ENCODE measurements at regions not wholly inside any gene's neighbourhood (a gene's known extent, or its start where the extent isn't known, plus 50 kb on each side); places are given as distances from the start of the nearest gene placed in this dataset.

DNA sequence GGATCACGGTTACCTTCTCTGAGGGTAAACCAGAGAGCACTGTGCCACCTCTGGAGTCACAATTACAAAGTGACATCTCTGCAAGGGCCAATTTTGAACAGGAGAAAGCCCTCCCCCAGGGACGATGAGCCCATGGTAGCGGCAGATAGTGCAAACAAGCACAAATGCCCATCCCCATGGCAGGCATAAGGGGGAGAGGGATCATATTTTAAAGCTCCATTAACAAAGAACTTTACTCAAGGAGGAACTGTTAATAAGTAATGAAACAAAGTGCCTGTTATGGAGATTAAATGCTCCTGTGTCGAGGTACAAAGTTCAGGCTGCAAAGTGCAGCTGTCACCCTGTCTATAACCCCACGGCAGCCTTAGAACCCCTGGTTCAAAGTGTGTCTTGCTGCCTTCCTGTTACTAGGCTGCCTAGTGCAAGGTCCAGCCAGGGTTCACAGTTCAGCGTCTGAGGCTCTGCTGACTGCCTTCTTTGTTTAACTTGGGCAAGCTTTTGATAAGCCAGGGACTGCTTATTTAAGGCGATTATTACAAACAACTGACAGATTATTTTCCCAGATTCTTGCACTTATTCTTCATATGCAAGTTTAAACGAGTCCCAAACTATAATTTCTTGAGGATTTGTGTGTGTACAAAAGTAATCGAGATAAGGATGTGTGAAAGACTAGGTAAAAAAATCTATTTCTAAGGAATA is 75.7 kb upstream of the NRIP1 start:
- TF ChIP-seq, protein P1, sequence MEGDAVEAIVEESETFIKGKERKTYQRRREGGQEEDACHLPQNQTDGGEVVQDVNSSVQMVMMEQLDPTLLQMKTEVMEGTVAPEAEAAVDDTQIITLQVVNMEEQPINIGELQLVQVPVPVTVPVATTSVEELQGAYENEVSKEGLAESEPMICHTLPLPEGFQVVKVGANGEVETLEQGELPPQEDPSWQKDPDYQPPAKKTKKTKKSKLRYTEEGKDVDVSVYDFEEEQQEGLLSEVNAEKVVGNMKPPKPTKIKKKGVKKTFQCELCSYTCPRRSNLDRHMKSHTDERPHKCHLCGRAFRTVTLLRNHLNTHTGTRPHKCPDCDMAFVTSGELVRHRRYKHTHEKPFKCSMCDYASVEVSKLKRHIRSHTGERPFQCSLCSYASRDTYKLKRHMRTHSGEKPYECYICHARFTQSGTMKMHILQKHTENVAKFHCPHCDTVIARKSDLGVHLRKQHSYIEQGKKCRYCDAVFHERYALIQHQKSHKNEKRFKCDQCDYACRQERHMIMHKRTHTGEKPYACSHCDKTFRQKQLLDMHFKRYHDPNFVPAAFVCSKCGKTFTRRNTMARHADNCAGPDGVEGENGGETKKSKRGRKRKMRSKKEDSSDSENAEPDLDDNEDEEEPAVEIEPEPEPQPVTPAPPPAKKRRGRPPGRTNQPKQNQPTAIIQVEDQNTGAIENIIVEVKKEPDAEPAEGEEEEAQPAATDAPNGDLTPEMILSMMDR (IDR thresholded peaks at IDR 0.05), result no peak
- TF ChIP-seq ZFX (IDR thresholded peaks at IDR 0.05; ENCODE audit: borderline replicate concordance), result no peak
